Heart left ventricle (tissue), 13 donors: ENCODE measurements at regions not wholly inside any gene's neighbourhood (a gene's known extent, or its start where the extent isn't known, plus 50 kb on each side); places are given as distances from the start of the nearest gene placed in this dataset.

Source experiments
- CTCF ChIP-seq, 12 donors: fragments of 200-600 bp; sonication (generic) in 4 of 12; IDR thresholded peaks; one replicate each; pipeline versions ENCODE4 v1.5.0 to v1.8.0; 2018 to 2022; ENCODE audit warnings: antibody characterized with exemption in 12 of 12, mild to moderate bottlenecking in 5 of 12
- POLR2A ChIP-seq, 2 donors: fragments of 450-650 bp; IDR thresholded peaks; one replicate each; pipeline ENCODE4 v1.6.1; 2017; ENCODE audit warnings: antibody characterized with exemption in 2 of 2, mild to moderate bottlenecking in 2 of 2, moderate library complexity in 2 of 2
- donor health status: ischemic (EF 13 %, LVEDD 7.1; RV severe dilation, severe dysfunction).
- donor health status: DM: no; HTN: yes; CAD: no.
- donor health status: DM: no; HTN: no; CAD: no.
- donor health status: ischemic (EF 25% LVEDD 6.9; RV normal size, moderate dysfunction).
- donor health status: ischemic (EF 25% LVEDD 5.7; RV mildly dilated, moderate dysfunction).
- donor health status: ischemic (EF 35%, LVEDD 5.7; RV mildly dilated, moderate dysfunction).
- donor health status: nonischemic (EF 11% LVEDD 7.7; RV severe dilation, severe dysfunction).
- donor health status: DM: yes; HTN: yes; CAD: no.
- donor health status: PGD.
- donor health status: ischemic (EF 29% LVEDD 5.4; RV normal size, mild dysfunction).
- donor health status: nonischemic (EF 23%, LVEDD 6.1; RV moderate dilation, normal function).

- no peak for TF ChIP-seq CTCF (IDR thresholded peaks at IDR 0.05)
- no peak for TF ChIP-seq POLR2A (IDR thresholded peaks at IDR 0.05)
Observed at GRCh38 chrX:113935518-113935917, 648.4 kb upstream of the HTR2C start.
